ENCODE measurements at regions not wholly inside any gene's neighbourhood (a gene's known extent, or its start where the extent isn't known, plus 50 kb on each side); places are given as distances from the start of the nearest gene placed in this dataset.

DNA sequence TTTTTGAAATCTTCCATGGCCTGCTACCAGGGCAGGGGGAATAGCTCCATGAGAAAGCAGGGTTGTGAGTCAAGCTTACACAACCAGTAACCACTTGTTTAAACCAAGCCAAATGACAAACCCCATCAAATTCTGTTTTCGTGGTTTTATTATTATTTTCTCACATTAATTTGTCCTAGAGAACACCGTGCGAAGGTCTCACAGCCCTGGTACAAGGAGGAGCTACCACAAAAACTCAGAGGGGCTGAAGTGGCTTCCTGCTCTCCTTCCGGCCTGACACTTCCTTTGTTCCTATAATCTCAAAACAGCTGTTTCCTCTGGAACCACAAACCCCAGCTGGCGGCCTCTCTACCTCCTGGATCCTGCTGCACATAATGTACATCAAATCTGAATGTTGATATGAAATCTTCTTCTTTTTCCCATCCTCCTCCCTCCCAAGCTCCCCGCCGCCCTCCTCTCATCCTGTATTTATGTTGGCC is 375.9 kb downstream of the MCTP2 start:
- DNase-seq (ENCODE audit: low read depth), result no peak

DNA sequence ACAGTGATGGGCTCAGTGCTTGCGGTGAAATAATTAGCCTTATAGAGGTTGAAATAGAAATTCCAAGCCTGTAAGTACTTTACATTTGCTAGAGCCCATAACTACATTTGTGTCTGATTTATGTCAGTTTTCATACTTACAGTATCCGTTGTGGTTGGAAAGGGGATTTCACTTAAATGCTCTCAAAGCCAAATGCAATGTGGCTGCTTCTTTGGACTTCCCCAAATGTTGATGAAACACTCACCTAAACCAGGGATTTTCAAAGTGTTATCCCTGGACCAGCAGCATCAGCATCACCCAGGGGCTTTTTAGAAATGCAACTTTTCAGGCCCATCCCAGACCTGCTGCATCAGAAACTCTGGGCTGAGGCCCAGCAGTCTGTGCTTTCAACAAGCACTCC is 378.7 kb downstream of the MCTP2 start:
- DNase-seq (ENCODE audit: low read depth), result no peak

GRCh38 chr15:94610485-94610884 is 379.1 kb downstream of the MCTP2 start:
- DNase-seq (ENCODE audit: low read depth), result no peak

- DNase-seq (ENCODE audit: low read depth), result no peak
Observed at GRCh38 chr15:94611656-94612055, 380.3 kb downstream of the MCTP2 start.

DNA sequence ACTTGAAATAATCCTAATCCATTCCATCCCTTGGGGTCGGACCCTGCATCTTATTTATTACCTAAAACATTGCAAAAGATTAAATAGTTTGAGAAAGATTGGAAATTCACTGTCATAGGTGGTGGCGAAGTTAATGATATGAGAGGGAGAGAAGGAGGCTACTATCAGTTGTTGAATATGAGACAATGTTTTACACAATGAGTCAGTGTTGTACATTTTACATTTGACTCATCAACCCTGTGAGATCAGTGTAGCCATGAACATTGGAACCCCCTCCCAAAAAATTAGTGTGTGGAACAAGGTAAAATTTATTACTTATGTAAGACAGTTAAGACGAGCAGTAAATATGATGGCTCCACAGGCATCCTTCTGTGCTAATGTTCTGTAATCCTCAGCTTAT is 384.3 kb downstream of the MCTP2 start:
- no peak for DNase-seq (ENCODE audit: low read depth)

GRCh38 chr15:94620632-94621031 is 389.3 kb downstream of the MCTP2 start:
- no peak for DNase-seq (ENCODE audit: low read depth)

GRCh38 chr15:94621736-94622135 is 390.4 kb downstream of the MCTP2 start:
- no peak for DNase-seq (ENCODE audit: low read depth)

GRCh38 chr15:94626949-94627348 is 395.6 kb downstream of the MCTP2 start:
- DNase-seq (ENCODE audit: low read depth), result no peak

DNA sequence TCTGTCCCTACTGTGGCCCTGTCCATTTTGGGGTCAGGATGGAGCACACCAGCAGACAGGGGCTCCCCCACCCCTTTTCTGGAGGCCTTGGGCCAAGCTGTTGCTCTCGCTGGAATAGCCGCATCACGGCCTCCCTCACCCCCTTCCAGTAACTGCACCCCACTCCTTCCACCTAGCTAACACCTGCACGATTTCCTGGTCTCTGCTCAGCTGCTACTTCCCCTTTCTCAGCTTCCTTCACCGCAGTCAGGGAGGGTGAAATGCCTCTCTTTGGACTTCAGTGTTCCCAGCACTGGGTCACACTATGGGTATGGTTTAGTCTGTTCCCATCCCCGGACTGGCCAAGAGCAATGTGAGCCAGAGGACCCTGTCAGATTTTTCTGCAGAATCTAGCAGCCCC is 400.2 kb downstream of the MCTP2 start:
- no peak for DNase-seq (ENCODE audit: low read depth)

DNA sequence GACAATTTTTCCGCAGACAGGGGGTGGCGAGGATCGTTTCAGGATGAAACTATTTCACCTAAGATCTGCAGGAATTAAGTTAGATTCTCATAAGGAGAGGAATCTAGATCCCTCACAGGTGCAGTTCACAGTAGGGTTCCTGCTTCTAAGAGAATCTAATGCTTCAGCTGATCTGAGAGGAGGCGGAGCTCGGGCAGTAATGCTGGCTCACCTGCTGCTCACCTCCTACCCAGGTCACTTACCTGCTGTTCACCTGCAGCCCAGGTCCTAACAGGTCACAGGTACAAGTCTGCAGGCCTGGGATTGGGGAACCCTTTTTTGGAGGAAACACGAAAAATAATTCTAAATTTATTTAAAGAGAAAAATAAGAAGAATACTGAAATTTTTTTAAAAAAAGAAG is 406.8 kb downstream of the MCTP2 start:
- DNase-seq (ENCODE audit: low read depth), result no peak

DNA sequence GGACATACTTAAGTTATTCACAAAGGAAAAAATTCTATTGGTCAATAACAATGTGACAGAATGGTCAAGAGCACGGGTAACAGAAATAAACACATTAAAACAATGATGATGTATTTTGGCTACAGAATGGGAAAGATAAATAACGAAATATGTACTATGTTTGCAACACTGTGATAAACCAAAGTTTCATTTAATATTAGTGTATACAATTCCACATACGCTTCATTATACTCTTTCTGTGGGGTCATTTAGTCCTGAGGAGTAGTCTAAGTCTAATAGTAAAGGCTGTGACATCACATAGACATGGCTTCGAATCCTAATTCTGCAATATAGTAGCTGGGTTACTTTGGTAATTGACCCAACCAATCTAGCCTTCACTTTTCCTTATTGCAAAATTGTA is 408.3 kb downstream of the MCTP2 start:
- DNase-seq (ENCODE audit: low read depth), result no peak

DNA sequence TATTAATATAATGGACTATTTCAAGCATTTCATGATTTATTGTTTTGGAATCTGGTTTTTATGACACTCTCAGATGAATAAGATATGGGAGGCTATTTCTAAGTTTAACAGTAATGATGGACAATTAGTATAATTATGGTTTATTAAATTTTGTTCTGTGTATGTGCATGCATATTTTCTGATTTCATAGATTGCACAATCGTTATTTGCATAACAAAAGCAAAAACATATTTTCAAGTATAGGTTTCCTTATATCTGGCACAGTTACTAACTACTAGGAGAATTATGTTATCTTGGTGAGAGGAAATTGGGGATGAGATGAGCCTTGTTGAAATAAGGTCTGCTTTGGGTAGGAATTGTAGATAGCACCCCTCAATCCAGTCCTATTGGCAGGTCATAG is 413.1 kb downstream of the MCTP2 start:
- no peak for DNase-seq (ENCODE audit: low read depth)

- no peak for DNase-seq (ENCODE audit: low read depth)
Observed at GRCh38 chr15:94653071-94653470, 421.7 kb downstream of the MCTP2 start.

DNA sequence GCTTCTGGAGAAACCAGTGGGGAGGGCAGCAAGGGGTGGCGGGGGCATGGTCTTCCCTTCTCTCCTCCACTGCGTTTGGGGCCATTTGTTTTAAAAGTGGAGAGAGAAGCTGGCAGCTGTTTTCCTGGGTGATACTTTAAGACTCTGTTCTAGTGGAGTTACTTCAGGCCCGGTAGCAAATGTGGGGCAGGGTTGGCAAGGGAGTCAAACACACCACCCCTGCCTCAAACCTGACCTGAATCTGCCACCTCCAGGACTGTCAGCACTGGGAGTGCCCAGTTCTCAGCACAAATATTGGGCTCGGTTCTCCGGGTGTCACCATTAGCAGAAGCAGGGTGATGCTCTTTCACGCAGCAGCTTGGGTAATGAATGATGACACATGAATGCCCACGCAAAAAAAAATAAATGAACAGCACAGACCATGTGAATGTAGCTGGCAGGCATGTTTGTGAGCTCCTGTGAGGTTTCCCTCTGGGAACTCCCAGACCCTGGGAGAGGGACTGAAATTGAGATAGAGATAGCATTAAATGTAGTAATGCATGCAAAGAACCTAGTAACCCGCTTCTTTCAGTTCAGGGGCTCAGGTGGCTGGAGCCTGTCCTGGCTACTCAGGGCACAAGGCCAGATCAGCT is 424.0 kb downstream of the MCTP2 start:
- no peak for DNase-seq (ENCODE audit: low read depth)

DNA sequence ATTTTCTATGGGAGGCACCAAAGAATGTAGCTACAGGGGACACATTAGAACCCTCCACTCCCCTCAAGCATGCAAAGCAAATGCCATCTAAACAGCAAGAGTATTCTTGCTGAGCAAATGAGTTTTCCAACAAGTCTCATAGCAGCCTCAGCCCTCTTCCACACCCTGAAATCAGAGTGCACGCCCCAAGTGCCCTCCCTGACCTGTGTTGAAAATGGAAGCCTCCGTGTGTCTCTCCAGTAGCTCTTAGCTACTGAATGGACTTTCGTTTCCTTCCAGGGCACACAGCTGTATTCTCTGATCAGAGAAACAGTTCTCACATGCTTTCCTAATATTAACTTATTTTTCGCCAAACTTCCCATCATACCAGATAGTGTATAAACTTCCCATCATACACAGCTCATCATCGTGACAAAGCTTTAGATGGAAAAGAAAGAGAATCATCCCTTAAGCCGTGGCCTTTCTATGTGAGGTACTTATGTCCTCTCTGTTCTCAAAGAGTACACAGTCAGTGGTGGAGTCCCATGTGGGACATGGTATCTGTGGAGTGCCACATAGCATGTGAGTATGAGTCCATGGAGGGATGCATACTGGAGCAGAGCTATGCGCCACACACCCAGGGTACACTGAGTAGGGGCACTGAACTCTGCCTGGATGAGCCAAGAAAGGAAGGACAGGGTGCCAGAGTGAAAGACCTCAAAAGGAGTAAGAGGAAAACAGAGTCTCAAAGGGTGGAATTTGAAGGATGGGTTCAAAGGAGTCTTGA is 434.5 kb downstream of the MCTP2 start:
- DNase-seq (ENCODE audit: low read depth), result no peak

GRCh38 chr15:94666553-94666952 is 435.2 kb downstream of the MCTP2 start:
- DNase-seq (ENCODE audit: low read depth), result no peak

DNA sequence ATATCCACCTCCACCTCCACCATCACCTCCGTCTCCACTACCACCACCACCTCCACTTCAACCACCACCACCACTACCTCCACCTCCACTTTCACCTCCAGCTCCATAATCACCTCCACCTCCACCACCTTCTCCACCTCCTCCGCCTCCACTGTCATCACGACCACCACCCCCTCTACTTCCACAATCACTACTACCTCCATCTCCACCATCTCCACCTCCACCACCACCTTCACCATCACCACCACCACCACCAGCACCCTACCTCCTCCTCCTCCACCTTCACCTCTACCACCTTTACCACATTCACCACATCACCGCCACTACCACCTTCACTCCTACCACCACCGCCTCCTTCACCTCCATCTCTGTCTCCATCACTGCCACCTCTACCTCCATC is 435.7 kb downstream of the MCTP2 start:
- DNase-seq (ENCODE audit: low read depth), result no peak

- DNase-seq (ENCODE audit: low read depth), result no peak
Observed at GRCh38 chr15:94670438-94671034, 439.2 kb downstream of the MCTP2 start.

- DNase-seq (ENCODE audit: low read depth), result no peak
Observed at GRCh38 chr15:94671858-94672532, 440.6 kb downstream of the MCTP2 start.

DNA sequence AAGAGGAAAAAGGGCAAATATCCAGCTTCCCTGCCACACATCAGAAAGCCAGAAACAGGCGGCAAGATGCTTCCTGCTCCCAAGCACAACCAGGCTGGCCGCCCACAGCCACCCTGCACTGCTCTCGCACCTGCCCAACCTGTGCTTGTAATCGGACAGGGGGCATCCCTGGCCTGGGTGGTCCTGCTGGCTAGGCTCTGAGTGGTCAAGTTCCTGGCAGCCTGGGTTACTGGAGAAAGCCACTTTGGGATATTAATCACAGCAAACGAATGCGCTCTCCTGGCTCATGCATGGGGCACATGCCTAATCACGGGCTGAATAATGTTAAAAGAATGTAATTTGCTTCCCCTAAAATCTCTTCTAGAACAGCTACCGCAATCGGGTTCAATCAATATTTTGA is 442.4 kb downstream of the MCTP2 start:
- DNase-seq (ENCODE audit: low read depth), result no peak

DNA sequence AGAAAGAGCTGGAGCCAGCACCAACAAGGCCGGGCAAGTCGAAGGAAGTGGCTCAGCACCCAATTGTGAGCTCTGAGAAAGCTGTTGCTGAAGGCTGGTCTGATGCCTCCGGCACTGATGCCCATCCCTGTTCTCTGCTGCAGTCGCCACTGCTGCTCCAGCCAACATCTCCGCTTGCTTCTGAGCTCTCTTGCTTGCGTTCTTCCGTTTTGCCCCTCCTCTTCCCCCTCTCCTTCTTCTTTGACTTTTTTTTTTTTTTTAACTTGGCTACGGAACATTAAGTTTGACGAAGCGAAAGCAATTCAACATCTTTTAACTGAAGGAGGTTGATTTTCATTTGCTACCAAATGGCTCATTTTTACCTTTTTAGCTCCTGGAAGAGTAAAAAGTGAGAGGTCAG is 442.9 kb downstream of the MCTP2 start:
- DNase-seq (ENCODE audit: low read depth), result no peak

DNA sequence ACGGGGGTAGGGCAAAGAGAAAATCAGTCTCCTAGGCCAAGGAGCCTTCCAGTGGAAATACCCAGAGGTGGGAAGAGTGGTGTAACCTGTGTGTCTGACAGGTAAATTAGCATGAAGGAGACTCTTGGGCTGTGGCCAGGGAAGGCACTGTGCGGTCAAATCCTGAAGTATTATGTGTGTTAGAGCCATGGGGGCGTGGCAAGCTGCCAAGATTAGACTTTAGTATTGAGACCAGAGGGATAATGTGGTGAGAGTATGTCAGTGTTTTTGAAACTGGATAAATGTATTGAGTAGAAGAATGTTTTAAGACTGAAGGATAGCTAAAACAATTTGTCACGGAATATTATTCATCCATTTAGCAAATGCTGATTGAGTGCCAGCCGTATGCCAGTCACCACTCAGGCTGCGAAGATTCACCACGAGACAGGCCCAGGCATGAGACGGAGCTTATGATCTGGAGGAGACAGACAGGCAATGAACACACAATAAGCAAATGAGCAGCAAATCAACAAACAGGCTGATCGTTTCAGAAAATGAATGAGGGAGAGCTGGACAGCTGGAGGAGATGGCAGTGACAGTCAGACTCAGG is 445.9 kb downstream of the MCTP2 start:
- DNase-seq (ENCODE audit: low read depth), result no peak
